SK-N-SH treated with all-trans-retinoic acid at 6 μM for 48 hours (cell line): ENCODE measurements at regions not wholly inside any gene's neighbourhood (a gene's known extent, or its start where the extent isn't known, plus 50 kb on each side); places are given as distances from the start of the nearest gene placed in this dataset.

Experiments used
- ATAC-seq: fragments of 200-7000 bp; cut with Tn5 transposase; 3 replicates; pipeline ENCODE4 v1.9.1; 2020; ENCODE audit warnings: mild to moderate bottlenecking, moderate library complexity
- ARNTL ChIP-seq: fragments of 450-650 bp; formaldehyde crosslinking; IDR thresholded peaks from 2 replicates; pipeline ENCODE4 v1.5.0; 2020; ENCODE audit warnings: low read depth, mild to moderate bottlenecking, moderate library complexity, borderline replicate concordance
- BACH2 ChIP-seq: fragments of 250-450 bp; sonication (Bioruptor Pico); IDR thresholded peaks from 2 replicates; pipeline ENCODE4 v1.9.0; 2021; ENCODE audit warnings: mild to moderate bottlenecking, borderline replicate concordance
- ESRRG ChIP-seq: fragments of 250-450 bp; sonication (Bioruptor Pico); IDR thresholded peaks from 2 replicates; pipeline ENCODE4 v1.6.1; 2021; ENCODE audit warnings: mild to moderate bottlenecking
- GLIS3 ChIP-seq: fragments of 250-450 bp; sonication (Bioruptor Pico); IDR thresholded peaks from 2 replicates; pipeline ENCODE4 v1.5.0; 2020; ENCODE audit warnings: mild to moderate bottlenecking, moderate library complexity
- ISL1 ChIP-seq: fragments of 250-450 bp; sonication (Bioruptor Pico); IDR thresholded peaks from 2 replicates; pipeline ENCODE4 v2.1.2; 2022; ENCODE audit warnings: mild to moderate bottlenecking, moderate library complexity
- OSR1 ChIP-seq: fragments of 250-450 bp; sonication (Bioruptor Pico); IDR thresholded peaks from 2 replicates; pipeline ENCODE4 v1.8.0; 2022; ENCODE audit warnings: moderate library complexity, mild to moderate bottlenecking, inconsistent platforms
- PPARA ChIP-seq: fragments of 250-450 bp; sonication (Bioruptor Pico); IDR thresholded peaks from 2 replicates; pipeline ENCODE4 v1.5.0; 2020; ENCODE audit warnings: mild to moderate bottlenecking, borderline replicate concordance
- RARB ChIP-seq: fragments of 250-450 bp; sonication (Bioruptor Pico); IDR thresholded peaks from 2 replicates; pipeline ENCODE4 v1.8.0; 2021; ENCODE audit warnings: mild to moderate bottlenecking, moderate library complexity
- SNAI2 ChIP-seq: fragments of 250-450 bp; sonication (Bioruptor Pico); IDR thresholded peaks from 2 replicates; pipeline ENCODE4 v1.5.0; 2020; ENCODE audit warnings: mild to moderate bottlenecking, moderate library complexity
- TCF4 ChIP-seq: fragments of 250-450 bp; sonication (Bioruptor Pico); IDR thresholded peaks from 2 replicates; pipeline ENCODE4 v1.8.0; 2021; ENCODE audit warnings: mild to moderate bottlenecking, moderate library complexity, borderline replicate concordance
- TOX ChIP-seq: fragments of 250-450 bp; sonication (Bioruptor Pico); IDR thresholded peaks from 2 replicates; pipeline ENCODE4 v1.8.0; 2021; ENCODE audit warnings: mild to moderate bottlenecking, moderate library complexity, borderline replicate concordance
- ZC3H10 ChIP-seq: fragments of 250-450 bp; sonication (Bioruptor Pico); IDR thresholded peaks from 2 replicates; pipeline ENCODE4 v1.5.1; 2021; ENCODE audit warnings: mild to moderate bottlenecking, moderate library complexity
- ZFP3 ChIP-seq: fragments of 250-450 bp; sonication (Bioruptor Pico); IDR thresholded peaks from 2 replicates; pipeline ENCODE4 v1.5.0; 2020; ENCODE audit warnings: mild to moderate bottlenecking, moderate library complexity
- ZFP30 ChIP-seq: fragments of 450-650 bp; formaldehyde crosslinking; IDR thresholded peaks from 2 replicates; pipeline ENCODE4 v1.5.0; 2022; ENCODE audit warnings: mild to moderate bottlenecking, moderate library complexity
- ZNF565 ChIP-seq: fragments of 450-650 bp; formaldehyde crosslinking; conservative IDR thresholded peaks from 2 replicates; pipeline ENCODE4 v1.5.0; 2020; ENCODE audit warnings: low read depth, mild to moderate bottlenecking, moderate library complexity
- ZNF70 ChIP-seq: fragments of 450-650 bp; formaldehyde crosslinking; IDR thresholded peaks from 2 replicates; pipeline ENCODE4 v1.5.0; 2020; ENCODE audit warnings: mild to moderate bottlenecking, moderate library complexity
- ZNF8 ChIP-seq: fragments of 450-650 bp; formaldehyde crosslinking; IDR thresholded peaks from 2 replicates; pipeline ENCODE4 v1.5.0; 2020; ENCODE audit warnings: mild to moderate bottlenecking, moderate library complexity
- TF ChIP-seq, protein P1 (sequence below): fragments of 250-450 bp; sonication (Bioruptor Pico); IDR thresholded peaks from 2 replicates; pipeline ENCODE4 v1.8.0; 2021; ENCODE audit warnings: low read depth, mild to moderate bottlenecking, moderate library complexity, borderline replicate concordance
- TF ChIP-seq, protein P2 (sequence below): fragments of 250-450 bp; sonication (Bioruptor Pico); IDR thresholded peaks from 2 replicates; pipeline ENCODE4 v1.5.0; 2020; ENCODE audit warnings: mild to moderate bottlenecking, moderate library complexity
- TF ChIP-seq, protein P3 (sequence below): fragments of 250-450 bp; sonication (Bioruptor Pico); IDR thresholded peaks from 2 replicates; pipeline ENCODE4 v1.8.0; 2020; ENCODE audit warnings: mild to moderate bottlenecking, moderate library complexity, borderline replicate concordance
- TF ChIP-seq, protein P4 (sequence below): fragments of 250-450 bp; sonication (Bioruptor Pico); IDR thresholded peaks from 2 replicates; pipeline ENCODE4 v1.5.1; 2020; ENCODE audit warnings: low read depth, mild to moderate bottlenecking, moderate library complexity
- TF ChIP-seq, protein P5 (sequence below): fragments of 250-450 bp; sonication (Bioruptor Pico); IDR thresholded peaks from 2 replicates; pipeline ENCODE4 v1.5.1; 2021; ENCODE audit warnings: mild to moderate bottlenecking, moderate library complexity

DNA sequence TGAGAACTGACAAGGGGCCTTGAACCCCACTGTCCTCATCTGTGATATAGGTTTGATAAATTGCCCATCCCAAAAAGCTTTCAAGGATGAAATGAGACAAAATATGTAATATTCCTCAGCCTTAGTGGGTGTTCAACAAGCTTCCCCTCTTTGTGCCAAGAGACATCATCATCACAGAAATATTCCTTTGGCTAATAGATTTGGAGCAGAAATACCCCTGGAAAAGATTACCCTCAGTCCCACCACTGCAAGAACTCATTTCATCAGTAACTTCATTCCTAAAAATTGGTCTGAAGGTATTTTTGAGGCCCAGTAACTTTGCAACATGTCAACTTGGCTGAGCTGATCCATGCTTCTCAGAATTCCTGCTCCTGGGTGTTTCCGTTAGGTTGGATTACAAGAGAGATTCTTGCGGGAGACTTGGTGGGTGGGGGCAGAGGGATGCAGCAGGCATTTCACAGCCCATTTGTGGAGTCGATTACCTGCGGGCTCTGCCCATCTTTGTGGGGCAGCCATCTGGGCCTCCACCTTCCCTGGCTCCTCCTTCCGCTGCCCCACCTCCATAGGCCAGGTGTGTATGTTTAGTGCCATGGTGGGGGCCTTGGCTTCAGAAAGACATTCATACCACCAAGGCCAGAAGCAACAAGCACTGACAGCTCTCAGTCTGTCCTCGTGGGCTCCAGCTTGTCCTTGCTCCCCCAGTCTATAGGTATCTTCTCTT, 263.9 kb downstream of the GLI2 start:
- TF ChIP-seq ISL1 (CRISPR knock-in tag) (no peak), OSR1 (CRISPR knock-in tag) (no peak), GLIS3 (no peak), ZFP3 (no peak), ZFP30 (CRISPR knock-in tag) (no peak), RARB (no peak), SNAI2 (CRISPR knock-in tag) (no peak), ZNF70 (CRISPR knock-in tag) (no peak), ZNF565 (CRISPR knock-in tag) (no peak), BACH2 (no peak), ZNF8 (no peak), ESRRG (CRISPR knock-in tag) (no peak), ZC3H10 (CRISPR knock-in tag) (no peak), ARNTL (CRISPR knock-in tag) (no peak), TCF4 (CRISPR knock-in tag) (no peak)
- TF ChIP-seq, protein P1, sequence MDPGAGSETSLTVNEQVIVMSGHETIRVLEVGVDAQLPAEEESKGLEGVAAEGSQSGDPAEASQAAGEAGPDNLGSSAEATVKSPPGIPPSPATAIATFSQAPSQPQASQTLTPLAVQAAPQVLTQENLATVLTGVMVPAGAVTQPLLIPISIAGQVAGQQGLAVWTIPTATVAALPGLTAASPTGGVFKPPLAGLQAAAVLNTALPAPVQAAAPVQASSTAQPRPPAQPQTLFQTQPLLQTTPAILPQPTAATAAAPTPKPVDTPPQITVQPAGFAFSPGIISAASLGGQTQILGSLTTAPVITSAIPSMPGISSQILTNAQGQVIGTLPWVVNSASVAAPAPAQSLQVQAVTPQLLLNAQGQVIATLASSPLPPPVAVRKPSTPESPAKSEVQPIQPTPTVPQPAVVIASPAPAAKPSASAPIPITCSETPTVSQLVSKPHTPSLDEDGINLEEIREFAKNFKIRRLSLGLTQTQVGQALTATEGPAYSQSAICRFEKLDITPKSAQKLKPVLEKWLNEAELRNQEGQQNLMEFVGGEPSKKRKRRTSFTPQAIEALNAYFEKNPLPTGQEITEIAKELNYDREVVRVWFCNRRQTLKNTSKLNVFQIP (CRISPR knock-in tag), result no peak
- TF ChIP-seq, protein P2, sequence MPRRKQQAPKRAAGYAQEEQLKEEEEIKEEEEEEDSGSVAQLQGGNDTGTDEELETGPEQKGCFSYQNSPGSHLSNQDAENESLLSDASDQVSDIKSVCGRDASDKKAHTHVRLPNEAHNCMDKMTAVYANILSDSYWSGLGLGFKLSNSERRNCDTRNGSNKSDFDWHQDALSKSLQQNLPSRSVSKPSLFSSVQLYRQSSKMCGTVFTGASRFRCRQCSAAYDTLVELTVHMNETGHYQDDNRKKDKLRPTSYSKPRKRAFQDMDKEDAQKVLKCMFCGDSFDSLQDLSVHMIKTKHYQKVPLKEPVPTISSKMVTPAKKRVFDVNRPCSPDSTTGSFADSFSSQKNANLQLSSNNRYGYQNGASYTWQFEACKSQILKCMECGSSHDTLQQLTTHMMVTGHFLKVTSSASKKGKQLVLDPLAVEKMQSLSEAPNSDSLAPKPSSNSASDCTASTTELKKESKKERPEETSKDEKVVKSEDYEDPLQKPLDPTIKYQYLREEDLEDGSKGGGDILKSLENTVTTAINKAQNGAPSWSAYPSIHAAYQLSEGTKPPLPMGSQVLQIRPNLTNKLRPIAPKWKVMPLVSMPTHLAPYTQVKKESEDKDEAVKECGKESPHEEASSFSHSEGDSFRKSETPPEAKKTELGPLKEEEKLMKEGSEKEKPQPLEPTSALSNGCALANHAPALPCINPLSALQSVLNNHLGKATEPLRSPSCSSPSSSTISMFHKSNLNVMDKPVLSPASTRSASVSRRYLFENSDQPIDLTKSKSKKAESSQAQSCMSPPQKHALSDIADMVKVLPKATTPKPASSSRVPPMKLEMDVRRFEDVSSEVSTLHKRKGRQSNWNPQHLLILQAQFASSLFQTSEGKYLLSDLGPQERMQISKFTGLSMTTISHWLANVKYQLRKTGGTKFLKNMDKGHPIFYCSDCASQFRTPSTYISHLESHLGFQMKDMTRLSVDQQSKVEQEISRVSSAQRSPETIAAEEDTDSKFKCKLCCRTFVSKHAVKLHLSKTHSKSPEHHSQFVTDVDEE (CRISPR knock-in tag), result no peak
- TF ChIP-seq, protein P3, sequence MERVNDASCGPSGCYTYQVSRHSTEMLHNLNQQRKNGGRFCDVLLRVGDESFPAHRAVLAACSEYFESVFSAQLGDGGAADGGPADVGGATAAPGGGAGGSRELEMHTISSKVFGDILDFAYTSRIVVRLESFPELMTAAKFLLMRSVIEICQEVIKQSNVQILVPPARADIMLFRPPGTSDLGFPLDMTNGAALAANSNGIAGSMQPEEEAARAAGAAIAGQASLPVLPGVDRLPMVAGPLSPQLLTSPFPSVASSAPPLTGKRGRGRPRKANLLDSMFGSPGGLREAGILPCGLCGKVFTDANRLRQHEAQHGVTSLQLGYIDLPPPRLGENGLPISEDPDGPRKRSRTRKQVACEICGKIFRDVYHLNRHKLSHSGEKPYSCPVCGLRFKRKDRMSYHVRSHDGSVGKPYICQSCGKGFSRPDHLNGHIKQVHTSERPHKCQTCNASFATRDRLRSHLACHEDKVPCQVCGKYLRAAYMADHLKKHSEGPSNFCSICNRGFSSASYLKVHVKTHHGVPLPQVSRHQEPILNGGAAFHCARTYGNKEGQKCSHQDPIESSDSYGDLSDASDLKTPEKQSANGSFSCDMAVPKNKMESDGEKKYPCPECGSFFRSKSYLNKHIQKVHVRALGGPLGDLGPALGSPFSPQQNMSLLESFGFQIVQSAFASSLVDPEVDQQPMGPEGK, result no peak
- TF ChIP-seq, protein P4, sequence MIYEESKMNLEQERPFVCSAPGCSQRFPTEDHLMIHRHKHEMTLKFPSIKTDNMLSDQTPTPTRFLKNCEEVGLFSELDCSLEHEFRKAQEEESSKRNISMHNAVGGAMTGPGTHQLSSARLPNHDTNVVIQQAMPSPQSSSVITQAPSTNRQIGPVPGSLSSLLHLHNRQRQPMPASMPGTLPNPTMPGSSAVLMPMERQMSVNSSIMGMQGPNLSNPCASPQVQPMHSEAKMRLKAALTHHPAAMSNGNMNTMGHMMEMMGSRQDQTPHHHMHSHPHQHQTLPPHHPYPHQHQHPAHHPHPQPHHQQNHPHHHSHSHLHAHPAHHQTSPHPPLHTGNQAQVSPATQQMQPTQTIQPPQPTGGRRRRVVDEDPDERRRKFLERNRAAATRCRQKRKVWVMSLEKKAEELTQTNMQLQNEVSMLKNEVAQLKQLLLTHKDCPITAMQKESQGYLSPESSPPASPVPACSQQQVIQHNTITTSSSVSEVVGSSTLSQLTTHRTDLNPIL (CRISPR knock-in tag), result no peak
- TF ChIP-seq, protein P5, sequence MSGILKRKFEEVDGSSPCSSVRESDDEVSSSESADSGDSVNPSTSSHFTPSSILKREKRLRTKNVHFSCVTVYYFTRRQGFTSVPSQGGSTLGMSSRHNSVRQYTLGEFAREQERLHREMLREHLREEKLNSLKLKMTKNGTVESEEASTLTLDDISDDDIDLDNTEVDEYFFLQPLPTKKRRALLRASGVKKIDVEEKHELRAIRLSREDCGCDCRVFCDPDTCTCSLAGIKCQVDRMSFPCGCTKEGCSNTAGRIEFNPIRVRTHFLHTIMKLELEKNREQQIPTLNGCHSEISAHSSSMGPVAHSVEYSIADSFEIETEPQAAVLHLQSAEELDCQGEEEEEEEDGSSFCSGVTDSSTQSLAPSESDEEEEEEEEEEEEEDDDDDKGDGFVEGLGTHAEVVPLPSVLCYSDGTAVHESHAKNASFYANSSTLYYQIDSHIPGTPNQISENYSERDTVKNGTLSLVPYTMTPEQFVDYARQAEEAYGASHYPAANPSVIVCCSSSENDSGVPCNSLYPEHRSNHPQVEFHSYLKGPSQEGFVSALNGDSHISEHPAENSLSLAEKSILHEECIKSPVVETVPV (CRISPR knock-in tag), result no peak
- no peak for ATAC-seq

DNA sequence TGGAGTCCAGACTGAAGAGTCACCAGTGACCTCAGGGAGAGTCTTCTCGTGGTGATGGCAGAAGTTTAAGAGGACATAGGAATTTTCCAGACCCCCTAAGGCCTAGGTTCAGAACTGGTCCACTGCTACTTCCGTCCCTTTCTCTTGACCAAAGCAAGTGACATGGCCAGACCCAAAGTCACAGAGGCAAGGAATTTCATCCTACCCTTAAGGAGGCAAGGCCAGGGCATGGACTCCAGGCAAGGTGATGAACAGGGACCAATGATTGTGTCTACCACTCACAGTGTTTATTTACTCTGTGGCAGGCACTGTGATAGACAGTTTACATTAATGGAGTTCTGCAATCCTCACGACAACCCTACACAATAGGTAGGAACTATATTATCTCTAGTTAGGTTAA, 265.1 kb downstream of the GLI2 start:
- no peak for ATAC-seq
- TF ChIP-seq ZFP3, result no peak
- no peak for TF ChIP-seq ZNF565 (CRISPR knock-in tag)
- TF ChIP-seq, all 23 proteins: peak for 0

DNA sequence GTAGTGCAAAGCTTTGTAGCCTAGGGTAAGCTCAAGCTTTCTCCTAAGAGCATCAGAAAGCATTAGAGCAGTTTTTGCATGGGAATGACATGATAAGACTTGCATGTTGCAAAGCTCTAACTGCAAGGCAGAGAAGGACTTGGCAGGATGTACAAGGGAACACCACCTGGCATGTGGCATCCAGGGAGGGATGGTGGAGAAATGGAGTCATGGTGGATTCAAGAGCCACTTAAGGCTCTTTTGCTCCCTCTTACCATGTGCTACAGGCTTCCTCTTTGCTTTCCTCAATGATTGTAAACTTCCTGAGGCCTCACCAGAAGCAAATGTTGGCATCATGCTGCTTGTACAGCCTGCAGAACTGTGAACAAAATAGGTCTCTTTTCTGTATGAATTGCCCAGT, 266.0 kb downstream of the GLI2 start:
- no peak for ATAC-seq
- TF ChIP-seq, protein P1 (CRISPR knock-in tag), result no peak
- TF ChIP-seq ZFP3 (no peak), TOX (CRISPR knock-in tag) (no peak), ARNTL (CRISPR knock-in tag) (no peak), TCF4 (CRISPR knock-in tag) (no peak), ZNF8 (no peak), ESRRG (CRISPR knock-in tag) (no peak), OSR1 (CRISPR knock-in tag) (no peak), SNAI2 (CRISPR knock-in tag) (no peak), PPARA (CRISPR knock-in tag) (no peak), ZNF70 (CRISPR knock-in tag) (no peak), GLIS3 (no peak), ZNF565 (CRISPR knock-in tag) (no peak)
- TF ChIP-seq, protein P3, result no peak
- TF ChIP-seq, protein P4 (CRISPR knock-in tag), result no peak
